ENCODE measurements at regions not wholly inside any gene's neighbourhood (a gene's known extent, or its start where the extent isn't known, plus 50 kb on each side); places are given as distances from the start of the nearest gene placed in this dataset.
"Not testable (repeated sequence)": the region's sequence is repeated elsewhere in the genome, so short reads cannot be mapped to it uniquely, and the experiment has no call there.

DNA sequence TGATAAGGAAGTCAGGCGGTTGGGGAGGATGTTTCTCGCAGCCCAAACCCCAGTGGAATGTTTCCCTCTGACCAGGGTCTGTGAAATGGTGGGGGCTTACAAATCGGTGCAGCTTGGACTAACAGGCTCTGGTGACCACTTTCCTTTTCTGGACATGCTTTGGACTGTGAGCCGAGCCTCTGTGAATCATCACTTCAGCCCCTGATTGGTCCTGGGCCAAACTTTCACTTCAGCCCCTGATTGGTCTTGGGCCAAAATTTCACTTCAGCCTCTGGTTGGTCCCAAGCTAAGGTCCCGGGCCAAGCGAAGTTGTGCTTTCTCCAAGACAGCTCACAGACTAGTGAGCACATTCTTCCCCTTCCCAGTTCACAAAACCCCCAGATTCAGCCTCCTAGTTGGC, 223.7 kb upstream of the ANKRD20A1 start:
- TF ChIP-seq, protein P1, sequence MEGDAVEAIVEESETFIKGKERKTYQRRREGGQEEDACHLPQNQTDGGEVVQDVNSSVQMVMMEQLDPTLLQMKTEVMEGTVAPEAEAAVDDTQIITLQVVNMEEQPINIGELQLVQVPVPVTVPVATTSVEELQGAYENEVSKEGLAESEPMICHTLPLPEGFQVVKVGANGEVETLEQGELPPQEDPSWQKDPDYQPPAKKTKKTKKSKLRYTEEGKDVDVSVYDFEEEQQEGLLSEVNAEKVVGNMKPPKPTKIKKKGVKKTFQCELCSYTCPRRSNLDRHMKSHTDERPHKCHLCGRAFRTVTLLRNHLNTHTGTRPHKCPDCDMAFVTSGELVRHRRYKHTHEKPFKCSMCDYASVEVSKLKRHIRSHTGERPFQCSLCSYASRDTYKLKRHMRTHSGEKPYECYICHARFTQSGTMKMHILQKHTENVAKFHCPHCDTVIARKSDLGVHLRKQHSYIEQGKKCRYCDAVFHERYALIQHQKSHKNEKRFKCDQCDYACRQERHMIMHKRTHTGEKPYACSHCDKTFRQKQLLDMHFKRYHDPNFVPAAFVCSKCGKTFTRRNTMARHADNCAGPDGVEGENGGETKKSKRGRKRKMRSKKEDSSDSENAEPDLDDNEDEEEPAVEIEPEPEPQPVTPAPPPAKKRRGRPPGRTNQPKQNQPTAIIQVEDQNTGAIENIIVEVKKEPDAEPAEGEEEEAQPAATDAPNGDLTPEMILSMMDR (IDR thresholded peaks at IDR 0.05) = not testable (repeated sequence)
- not testable (repeated sequence) for TF ChIP-seq POLR2A (IDR thresholded peaks at IDR 0.05)
